Fibroblast of skin of left biceps (primary cell): ENCODE measurements at regions not wholly inside any gene's neighbourhood (a gene's known extent, or its start where the extent isn't known, plus 50 kb on each side); places are given as distances from the start of the nearest gene placed in this dataset.
"Not testable (repeated sequence)": the region's sequence is repeated elsewhere in the genome, so short reads cannot be mapped to it uniquely, and the experiment has no call there.

Source experiments
- DNase-seq, 2 experiments: peaks; one replicate each; pipeline ENCODE4 v3.0.0-alpha.2; 2013; ENCODE audit warnings: low read depth in 2 of 2

GRCh38 chr21:14614287-14614686, 68.2 kb upstream of the SAMSN1 start:
- DNase-seq, result no peak

DNA sequence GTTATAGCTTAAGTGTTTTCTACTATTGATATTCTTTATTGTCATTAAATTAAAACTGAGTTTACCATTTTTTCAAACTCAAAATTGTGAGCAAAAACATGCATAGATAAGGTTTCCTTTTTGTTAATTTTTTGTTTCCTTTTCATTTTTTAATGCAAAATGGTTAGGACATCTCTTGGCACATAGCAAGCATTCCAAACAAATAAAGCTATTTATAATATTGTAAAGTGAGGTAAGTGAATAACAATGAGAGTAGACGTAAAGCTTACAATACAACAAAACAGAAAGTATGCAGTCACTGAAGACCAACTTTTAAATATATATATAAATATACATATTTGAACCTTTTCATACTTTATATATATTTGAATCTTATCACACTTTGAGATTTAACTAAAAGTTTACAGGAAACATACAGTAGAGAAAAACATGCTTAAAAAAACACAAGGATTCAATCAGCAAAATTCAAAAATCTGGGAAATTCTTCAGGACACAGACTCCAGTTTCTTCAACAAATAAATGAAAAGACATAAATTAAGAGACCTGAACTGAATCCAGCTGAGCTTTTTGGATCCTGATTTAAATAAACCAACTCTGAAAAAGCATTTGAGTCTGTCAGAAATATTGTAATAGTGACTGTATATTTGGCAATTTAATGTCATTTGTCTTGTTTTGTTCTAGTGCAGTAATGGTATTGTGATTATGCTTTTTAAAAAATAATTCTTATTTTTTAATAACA, 67.5 kb upstream of the SAMSN1 start:
- no peak for DNase-seq

GRCh38 chr21:14610119-14610518, 64.0 kb upstream of the SAMSN1 start:
- not testable (repeated sequence) for DNase-seq

- DNase-seq, result no peak
These were observed 63.2 kb upstream of the SAMSN1 start for GRCh38 chr21:14609274-14609673.

DNA sequence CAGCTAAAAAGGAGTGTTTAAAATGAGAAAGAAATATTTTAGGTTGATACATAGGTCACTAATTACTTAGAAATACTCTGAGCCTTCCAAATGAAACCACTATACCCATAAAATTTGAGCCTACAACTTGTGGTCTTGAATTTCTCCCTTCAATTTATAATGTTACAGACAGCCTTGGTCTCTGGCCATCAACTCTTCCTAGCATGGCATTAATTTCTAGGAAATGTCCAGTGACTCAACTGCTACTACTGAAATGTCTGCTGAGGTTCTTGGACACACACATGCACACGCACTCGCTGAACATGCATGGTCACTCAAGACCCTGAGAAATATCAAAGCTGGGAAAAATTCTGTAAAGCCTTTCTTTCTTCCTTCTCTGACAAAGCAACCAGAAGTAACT, 61.1 kb upstream of the SAMSN1 start:
- DNase-seq, result no peak

DNA sequence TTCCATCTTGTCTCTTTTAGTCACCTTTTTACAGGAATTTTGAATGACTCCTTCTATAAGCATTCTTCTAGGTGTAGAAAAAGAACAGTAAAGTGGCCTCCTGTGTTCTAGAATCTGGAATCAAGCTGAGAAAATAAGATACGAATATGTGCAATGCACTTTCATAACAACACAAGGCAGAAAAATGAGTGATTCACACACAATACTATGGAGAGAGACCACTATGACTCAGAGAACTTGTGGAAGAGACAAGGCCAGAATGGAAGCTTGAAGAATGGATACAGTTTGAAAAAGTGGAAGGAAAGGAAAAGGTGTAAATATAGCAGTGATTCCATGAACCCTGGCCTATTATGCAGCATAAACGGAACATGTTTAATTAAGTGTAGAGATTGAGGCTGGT, 57.1 kb upstream of the SAMSN1 start:
- DNase-seq, result peak; percentile 29 to 33

- DNase-seq, result no peak
These were observed 56.4 kb upstream of the SAMSN1 start for GRCh38 chr21:14602382-14602958.

DNA sequence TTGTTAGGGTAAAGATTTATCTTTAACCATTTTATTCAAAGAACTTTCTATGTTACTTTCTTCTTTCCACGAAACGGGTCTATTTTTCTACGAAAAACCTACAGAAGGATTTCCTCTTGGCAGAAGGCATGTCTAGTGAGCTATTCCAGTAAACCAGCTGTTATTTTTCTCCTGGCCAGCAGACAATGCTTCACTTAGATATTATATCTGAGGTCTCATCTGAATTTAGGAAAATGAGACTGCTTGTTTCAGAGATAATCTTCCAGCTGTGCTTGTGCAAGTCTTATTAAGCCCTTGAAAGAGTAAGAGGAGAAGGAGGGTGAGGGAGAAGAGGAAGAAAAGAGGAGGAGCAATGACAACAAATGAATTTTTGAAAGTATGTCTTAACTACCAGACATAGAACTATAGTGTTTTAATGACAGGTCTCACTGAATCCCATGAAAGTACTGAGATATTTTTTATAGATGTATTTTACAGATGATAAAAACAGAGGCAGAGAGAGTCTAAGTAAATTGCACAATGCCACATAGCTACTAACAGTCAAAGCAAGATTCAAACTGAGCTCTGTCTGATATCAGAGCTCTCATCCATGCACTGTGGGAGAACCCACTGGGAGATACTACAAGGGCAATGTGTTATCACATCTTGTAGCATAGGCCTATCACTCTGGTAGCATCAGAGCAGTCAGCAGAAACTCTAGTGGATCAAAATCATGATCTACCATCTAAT, 54.6 kb upstream of the SAMSN1 start:
- DNase-seq, result no peak

DNA sequence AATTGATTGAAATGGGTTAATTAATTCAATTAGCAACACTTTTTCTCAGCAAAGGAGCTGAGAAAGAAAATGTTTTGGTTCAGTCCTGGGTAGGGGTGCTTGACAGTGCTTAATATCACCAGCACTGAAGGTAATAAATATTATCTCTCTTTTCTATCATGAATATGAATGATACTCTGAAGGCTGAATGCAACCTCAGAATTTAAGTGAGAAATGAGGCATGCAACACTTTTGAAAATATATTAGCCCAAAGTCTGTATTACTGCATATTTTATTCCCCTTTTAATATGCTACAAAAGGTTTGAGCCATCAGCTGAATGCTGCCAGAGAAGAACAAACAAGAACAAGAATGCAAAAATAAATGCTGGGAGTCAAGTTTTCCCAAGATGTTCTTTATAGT, 52.0 kb upstream of the SAMSN1 start:
- DNase-seq, result no peak
